G401 (cell line): ENCODE measurements at regions not wholly inside any gene's neighbourhood (a gene's known extent, or its start where the extent isn't known, plus 50 kb on each side); places are given as distances from the start of the nearest gene placed in this dataset.

Experiments
- DNase-seq: peaks from one replicate; pipeline ENCODE4 v3.0.0-alpha.2; 2015; ENCODE audit warnings: low spot score
- in situ Hi-C: cut with HindIII; loops from 2 replicates; pipeline ENCODE4 v1.10.0; 2016; ENCODE audit warnings: low sequenced_read_pairs, mixed read lengths

GRCh38 chr2:64196963-64197362 lies 52.7 kb upstream of the PELI1 start:
- no peak for DNase-seq
- in situ Hi-C loops, result no loop called here

- in situ Hi-C loops, result no loop called here
- DNase-seq, result peak; percentile 15
Observed at GRCh38 chr2:64201151-64201550, 56.9 kb upstream of the PELI1 start.

DNA sequence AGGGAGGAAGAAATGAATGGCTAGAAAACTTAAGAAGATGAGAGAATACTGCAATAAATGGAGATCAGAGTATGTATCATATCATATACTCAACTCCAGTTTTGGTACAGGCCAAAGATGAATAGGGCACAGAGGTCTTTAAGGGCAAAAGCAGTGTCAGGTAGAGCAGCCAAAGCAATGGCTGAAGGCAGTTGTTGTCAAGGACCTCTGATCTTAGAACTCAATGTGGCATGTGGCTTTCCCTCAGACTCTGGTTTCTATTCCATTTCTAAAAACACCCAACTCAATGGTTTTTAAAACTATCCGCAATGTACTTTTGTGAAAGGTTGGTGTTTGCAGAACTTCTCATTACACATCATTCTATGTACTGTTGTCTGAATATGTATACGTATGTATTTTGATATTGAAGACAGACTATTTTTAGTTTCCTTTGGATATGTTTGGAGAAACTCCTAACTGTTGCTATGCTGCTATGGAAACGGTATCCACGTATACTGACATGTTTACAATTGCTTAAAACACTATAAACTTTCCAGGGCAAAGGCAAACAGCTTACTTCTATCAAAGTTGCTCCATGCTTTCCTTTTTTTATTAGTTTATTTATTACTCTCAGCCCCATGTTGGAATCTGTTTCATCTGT lies 58.1 kb upstream of the PELI1 start:
- no peak for DNase-seq
- in situ Hi-C loops, result no loop called here

- in situ Hi-C loops, result no loop called here
- no peak for DNase-seq
Observed at GRCh38 chr2:64203131-64203857, 59.1 kb upstream of the PELI1 start.

DNA sequence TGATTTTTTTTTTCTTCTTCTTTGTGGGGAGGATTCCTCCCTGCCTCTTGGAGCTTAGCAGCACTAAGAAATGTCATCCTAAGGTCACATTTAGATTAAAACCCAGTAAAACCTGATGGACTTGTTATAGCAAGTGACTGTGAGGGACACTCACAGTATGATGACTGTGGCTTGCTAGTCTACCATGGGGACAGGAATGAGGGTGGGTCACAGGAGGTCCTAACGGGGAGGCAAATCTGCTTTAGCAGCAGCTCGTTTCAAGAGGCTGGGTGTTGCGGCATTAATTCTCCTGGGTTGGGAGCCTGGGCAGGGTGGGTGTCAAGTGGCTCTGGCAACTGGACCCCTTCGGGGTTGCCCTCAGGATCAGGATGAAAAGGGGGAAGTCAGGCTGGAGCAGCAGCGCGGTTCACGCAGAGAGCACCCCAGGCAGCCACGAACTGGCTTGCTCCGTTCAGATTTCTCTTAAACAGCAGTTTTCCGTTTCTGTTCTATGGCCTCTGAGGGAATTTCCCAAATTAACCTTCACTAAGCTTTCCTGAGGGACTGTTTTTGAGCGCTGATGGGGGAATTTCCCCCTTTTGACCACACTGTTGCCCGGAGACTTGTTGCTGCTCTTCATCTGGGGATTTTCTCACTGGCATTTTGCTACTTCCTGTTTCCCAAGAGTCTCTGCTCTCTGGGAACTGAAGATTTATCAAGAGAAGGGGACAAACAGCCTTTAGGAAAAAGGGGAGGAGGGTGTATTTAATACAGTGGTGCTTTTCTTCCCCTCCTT lies 59.8 kb upstream of the PELI1 start:
- in situ Hi-C loops, result no loop called here
- no peak for DNase-seq

- in situ Hi-C loops, result no loop called here
Observed at GRCh38 chr2:64204703-64205102, 60.5 kb upstream of the PELI1 start.

DNA sequence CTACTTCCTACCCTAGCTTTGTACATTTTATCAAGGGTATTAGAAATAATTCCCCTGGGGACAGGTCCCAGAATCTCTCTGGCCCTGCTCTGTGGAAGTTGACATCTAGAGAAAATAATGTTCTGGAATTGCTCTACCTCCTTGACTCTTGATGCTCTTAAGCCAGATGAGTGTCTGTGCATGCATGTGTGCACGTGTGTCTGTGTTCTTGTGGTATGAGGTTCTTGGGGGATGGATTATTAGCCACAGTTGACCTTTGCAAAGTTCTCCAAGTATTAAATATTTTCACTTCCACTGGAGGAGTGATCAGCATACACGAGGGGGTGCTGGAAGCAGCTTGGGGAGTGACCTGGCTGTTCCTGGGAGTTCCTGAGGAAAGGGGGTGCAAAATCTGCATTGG lies 61.2 kb upstream of the PELI1 start:
- in situ Hi-C loops, result no loop called here
- DNase-seq, result no peak

More at GRCh38 chr2:64204703-64205102, 60.5 kb upstream of the PELI1 start:
- DNase-seq, result no peak

- in situ Hi-C loops, result no loop called here
- DNase-seq, result no peak
Observed at GRCh38 chr2:64207573-64207972, 63.4 kb upstream of the PELI1 start.

DNA sequence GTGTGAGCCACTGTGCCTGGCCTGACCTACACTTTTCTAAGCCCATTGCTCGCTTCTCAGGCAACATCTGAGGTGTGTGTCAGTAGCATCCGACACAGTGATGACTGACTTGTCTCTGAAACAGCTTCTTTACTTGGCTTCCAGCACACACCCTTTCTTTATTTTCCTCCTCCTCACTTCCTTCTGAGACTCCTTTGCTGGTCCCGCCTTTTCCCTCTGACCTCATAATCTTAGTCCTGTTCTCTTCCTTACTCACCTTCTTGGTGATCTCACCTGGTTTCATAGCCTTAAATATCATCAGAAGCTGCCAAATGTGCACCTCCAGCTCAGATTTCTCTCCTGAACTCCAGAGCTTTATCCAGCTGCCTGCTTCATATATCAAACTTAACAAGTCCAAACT lies 66.6 kb upstream of the PELI1 start:
- in situ Hi-C loops, result no loop called here

GRCh38 chr2:64211276-64211921 lies 67.2 kb upstream of the PELI1 start:
- no peak for DNase-seq
- in situ Hi-C loops, result no loop called here

More for the DNA sequence above, 66.6 kb upstream of the PELI1 start:
- DNase-seq, result no peak

GRCh38 chr2:64212346-64212745 lies 68.1 kb upstream of the PELI1 start:
- in situ Hi-C loops, result no loop called here
- DNase-seq, result no peak

- in situ Hi-C loops, result no loop called here
- no peak for DNase-seq
Observed at GRCh38 chr2:64212801-64213321, 68.6 kb upstream of the PELI1 start.

DNA sequence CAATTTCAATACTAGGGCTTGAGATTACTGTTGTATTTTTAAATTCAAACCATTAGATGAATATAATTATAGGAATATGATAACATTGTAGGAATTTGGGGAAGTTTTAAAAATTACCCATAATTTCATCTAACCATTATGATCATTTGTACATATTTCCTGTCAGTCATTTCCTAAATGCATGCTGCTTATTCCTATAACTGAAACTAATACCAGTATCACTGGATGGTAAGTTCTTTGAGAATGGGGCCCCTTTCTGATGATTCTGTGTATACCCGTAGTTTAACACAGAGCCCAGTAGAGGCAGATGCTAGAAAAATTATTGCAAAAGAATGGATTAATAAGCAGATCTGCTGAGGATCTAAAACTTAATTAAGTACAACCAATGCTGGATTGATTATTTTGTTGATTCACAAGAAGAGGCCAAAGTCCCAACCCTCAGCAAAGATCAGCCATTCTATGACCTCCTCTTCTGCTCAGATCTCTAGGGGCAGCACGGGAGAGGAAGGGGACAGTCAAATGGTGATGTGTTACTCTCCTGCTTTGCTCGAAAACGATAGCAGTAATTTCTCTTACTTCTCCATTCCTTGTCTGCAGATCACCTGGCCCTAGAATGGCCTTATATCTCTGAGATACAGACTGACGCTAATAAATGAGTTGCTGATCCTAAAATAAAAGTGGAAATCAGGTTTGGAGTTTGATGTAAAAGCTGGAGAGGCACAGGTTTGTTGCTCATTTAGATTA lies 69.5 kb upstream of the PELI1 start:
- in situ Hi-C loops, result no loop called here
- no peak for DNase-seq

DNA sequence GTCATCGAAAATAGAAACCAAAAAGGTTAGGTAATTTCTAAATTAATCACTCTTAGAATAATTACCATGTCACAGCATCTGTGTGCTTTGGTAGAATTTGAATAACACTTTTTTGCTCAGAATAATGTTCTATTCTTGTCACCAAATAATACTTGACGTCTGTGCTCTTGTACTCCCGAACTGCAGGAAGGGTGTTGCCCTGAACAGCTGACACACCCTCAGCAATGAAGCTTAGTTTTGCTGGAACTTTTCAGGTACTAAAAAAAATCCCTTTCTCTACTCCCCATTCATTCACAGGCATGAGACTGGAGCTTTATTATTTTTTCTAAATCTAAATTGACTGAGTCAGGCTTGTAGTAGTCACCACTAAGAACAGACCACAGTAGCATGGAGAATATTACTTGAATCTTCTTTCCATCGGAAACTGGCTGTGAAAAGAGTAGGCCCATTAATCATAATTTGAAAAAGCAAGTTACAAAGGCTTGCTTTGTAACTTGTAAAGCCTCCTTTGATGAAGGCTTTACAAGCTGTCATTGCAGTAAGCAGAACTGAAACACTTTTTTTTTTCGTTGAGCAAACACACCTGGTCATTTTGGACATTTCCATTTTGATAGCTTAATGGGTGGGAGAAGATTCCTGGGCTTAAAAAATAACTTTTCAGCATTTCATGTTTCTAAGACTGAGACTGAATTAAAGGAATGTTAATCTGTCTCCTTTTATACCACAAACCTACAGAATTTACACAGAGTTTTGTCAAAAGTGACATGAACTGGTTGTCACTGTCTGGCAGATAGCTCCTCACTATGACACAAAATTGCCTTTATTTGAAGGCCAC lies 70.3 kb upstream of the PELI1 start:
- DNase-seq, result no peak
- in situ Hi-C loops, result no loop called here

DNA sequence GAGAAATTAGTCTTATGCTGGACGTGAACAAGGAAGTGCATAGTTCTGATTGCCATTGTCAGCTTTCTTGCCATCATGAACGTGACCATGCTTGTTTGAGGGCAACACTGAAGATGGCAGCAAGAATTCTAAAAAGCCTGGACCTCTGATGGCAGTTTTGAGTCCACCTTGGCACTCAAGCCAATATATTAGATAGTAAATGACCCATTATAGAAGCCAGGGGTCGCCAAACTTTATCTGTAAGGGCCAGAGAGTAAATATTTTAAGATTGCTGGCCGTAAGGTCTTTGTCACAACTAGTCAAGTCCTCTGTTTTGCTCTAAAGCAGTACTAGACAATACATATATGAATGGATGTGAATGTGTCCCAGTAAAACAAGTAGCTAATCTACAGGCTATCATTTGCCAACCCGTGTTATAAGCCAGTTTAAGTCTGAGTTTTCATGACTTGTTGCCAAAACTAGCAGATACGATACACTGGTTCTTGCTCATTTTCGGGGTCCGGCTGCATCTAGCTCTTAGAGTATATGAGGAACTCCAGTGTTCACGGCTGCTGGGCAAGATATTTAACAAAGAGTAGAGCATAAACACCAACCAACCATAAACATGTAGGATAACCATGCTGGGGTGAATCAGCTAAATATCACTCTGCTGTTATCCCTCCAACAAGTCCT lies 73.1 kb upstream of the PELI1 start:
- DNase-seq, result no peak
- in situ Hi-C loops, result no loop called here

- DNase-seq, result no peak
- in situ Hi-C loops, result no loop called here
Observed at GRCh38 chr2:64218137-64218802, 74.0 kb upstream of the PELI1 start.

- peak; percentile 32 for DNase-seq
- in situ Hi-C loops, result no loop called here
Observed at GRCh38 chr2:64219149-64219548, 74.9 kb upstream of the PELI1 start.
